Ramos (cell line): ENCODE measurements at regions not wholly inside any gene's neighbourhood (a gene's known extent, or its start where the extent isn't known, plus 50 kb on each side); places are given as distances from the start of the nearest gene placed in this dataset.

Source experiments
- in situ Hi-C: fragments of 300-500 bp; cut with MboI; formaldehyde crosslinking; loops from one replicate; pipeline ENCODE4 v1.14.3; 2022; ENCODE audit warnings: low sequenced_read_pairs; ENCODE audit not compliant: unreplicated experiment

DNA sequence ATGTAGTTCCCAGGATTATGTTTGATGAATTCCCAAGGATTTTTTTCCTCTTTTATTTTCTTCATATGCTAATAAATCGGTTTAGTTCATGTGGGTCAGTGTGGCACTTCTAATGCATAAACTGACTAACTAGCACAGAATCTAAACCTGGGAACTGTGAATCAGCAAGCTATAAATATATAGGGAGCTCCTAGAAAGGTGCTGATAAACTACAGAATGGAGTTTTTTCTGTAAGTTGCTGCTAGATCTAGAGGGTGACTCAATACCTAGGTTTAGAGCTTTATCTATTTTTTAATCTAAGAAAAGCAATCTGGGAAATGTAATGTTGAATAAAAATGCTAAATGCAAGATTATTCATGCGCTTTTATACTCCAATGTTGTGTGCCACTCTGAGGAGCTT lies 118.8 kb upstream of the PTCHD4 start:
- in situ Hi-C loops, result no loop called here

DNA sequence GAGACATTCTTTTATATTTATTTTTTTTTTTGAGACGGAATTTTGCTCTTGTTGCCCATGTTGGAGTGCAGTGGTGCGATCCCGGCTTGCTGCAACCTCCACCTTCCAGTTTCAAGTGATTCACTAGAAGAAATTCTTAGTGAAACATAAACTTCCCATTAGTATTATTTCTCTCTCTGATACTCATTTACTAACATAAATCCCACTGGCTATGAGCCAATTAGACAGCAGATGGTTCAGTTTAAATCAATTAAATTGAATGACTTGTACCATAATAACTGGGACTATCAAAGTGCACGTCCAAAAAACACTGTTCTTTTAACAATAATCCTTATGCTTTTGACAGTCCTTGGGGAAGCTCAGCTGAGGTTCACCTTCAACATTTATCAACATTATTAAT lies 111.2 kb upstream of the PTCHD4 start:
- in situ Hi-C loops, result no loop called here

DNA sequence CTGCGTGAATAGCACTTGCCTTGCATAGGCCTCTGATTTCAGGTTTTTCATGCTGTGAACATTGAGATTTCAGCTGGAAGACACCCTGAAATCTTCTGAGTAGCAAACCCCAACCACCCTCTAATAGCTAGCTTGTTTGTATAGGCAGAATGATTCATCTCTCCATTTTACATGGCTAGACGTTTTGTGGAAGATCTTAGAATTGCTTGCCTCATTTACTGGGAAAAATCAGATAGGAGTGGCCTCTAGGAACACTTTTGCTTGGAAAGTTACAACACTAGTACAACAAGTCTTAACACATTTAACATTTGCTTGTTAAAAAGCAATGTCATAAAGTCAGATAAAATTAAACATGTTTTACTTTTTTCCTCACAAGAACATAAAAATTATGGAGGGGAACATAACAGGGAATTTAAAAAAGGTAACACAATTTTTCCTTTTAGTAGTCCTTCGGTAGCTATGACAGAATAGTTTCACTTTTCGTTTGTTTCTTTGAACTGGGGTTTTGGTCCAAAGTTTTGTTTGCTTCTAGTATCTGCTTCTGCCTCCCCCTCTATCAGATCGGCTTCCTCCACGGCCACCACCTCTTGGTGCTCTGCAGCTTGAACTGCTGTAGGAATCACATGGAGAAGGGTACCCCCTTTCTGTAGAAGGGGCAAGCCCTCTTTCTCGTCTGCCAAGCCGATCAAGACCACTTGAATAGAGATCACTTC lies 102.2 kb upstream of the PTCHD4 start:
- in situ Hi-C loops, result no loop called here

DNA sequence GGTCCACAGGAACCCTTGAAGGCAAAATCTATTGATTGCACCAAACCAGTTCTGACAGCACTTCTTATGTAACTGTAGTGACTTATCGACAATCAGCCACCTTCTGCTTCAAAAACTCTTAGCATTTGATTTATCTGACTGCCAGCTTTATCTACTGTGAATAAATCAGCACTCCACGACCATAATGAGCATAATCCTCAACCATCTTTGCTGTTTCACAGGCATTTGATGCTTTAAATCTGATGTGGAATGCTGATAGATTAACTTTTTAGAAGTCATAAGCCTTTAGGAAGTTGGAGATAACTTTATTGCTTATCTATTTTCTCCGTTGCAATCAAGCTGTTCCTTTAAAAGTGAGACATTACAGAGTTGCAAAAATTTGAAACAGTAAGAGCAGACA lies 101.5 kb upstream of the PTCHD4 start:
- in situ Hi-C loops, result no loop called here

DNA sequence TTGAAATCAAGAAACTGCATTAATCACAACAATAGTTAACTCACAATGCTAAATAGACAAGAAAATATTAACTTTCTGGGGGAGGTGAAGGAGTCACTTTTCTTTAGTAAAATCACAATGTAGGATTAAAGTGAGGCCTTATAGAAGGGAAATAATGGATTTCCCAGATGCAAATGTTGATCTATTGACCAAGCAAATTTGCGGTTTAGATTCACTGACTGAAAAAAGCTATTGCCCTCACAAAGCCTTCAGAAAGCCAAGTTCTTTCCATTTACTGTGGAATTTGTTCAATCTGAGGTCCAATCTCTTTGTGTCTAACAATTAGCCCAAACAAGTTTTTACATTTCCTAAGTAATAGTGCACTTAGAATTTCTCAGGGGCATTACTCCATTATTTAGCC lies 95.1 kb upstream of the PTCHD4 start:
- in situ Hi-C loops, result no loop called here

DNA sequence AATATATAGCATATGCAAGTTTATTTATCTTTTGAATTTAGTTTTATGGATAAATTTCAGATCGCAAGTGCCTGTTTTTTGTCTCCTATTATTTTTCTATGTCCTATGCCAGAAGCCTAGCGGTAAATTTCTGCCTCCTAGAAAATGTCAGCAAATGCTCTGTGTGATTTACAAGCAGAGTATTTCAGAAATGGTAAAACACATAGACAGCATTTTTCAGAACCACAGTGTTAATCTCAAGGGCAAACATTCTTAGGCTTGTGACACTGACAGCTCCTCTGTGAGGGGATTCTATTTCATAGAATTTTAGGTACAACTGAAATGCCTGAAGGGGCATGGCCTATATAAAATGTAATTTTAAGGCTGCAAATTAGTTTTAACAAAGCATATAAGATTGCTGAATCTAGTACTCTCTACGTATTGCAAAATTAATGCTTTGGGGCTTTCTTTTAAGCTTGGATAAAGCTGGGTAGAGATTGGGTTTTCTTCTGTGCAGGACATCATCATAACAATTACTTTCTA lies 89.9 kb upstream of the PTCHD4 start:
- in situ Hi-C loops, result no loop called here

DNA sequence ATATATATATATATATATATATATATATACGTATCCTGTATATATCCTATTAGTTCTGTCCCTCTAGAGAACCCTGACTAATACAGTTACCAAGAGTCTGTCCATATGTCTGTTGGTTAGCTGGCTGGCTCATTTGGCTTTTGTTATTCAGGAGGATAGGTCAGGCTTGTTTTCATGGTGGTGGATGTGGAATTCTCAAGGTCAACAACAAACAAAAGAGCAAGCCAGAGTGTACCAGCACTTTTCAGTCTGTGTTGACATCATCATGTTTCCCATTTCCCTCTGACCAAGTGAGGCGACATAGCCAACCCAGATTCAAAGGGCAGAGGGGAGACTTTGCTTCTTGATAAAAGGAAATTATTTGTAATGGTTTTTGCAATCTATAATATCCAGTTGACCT lies 88.5 kb upstream of the PTCHD4 start:
- in situ Hi-C loops, result no loop called here

DNA sequence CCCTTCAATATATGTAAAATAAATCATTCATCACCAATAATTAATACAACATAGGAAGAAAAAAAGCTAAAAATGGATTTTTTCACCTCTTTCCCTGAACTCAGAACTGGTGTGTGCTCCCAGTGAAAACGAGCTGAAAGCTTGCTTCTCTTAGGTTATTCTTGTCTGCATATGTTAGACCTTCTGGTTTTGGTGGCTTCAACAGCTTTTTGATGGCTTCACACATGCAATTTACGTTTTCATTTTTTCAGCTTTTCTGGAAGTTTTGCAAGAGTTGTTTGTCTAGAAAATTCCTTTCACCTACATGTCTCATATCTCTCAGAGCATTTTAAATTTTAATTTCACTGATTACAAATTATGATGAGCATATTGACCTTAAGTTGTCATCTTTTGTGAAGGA lies 86.9 kb upstream of the PTCHD4 start:
- in situ Hi-C loops, result no loop called here

DNA sequence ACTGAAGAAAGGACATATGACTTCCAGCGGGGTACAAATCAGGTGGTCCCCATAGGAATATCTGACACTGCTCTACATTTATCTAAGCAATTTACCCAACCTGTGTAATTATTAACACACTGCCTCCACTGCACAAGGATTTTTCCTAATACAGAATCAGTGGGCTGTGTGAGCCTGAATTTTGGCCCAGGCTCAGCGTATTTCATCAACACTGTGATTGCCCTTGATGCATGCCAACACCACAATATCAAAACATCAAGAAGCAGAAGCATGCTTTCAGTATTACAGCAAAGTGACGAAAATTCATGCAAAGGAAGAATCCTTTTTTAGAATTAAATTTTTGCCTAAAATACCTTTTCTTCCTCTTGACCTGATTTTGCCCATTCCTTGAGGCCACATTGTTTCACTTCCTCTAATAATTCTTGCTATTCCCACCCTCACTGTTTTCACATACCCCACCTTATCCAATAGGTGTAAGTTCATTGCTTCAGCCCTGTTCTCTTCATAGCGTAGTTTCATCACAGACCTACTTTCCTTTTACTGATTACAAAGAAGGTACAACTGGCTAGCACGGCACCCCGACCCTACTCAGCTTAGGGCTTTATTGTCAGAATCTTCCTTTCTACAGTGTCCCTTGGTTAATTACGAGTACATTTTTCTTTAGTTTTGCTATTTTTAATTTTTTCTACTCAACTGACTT lies 83.7 kb upstream of the PTCHD4 start:
- in situ Hi-C loops, result no loop called here

DNA sequence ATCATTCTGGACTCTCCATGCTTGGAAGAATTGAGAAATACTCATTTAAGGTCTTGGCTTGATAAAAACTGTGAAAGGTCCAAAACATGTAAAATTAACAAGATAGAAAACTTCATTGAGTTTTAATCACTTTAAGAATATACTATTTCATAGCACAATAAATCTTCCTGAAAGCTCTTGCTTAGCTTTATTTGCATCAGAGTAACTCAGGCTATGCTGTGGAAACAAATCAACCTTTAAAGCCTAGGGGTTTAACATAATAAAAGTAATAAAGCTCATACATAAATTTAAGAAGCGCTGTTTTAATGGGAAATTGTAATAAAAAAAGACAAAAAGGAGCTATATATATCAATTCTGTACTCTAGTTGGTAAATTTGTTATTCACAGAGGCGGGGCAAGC lies 77.2 kb upstream of the PTCHD4 start:
- in situ Hi-C loops, result no loop called here

DNA sequence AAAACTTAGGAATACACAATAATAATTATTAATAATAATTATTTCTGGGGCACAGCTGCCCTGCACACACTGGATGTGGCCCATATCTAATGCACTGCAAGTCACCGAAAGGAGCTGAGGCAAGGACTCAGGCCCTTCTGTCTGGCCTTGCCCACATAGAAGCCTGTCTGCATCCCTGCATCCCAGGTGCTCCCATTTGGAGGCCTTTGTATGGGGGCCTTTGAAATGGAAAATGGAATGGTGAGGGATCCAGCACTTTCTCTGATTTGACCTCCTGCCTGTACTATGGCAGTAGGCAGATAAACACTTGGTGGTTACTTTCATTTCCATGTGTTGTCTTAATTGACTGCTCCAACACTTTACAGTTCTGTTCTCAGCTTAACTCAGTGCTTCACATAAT lies 75.7 kb upstream of the PTCHD4 start:
- in situ Hi-C loops, result no loop called here

DNA sequence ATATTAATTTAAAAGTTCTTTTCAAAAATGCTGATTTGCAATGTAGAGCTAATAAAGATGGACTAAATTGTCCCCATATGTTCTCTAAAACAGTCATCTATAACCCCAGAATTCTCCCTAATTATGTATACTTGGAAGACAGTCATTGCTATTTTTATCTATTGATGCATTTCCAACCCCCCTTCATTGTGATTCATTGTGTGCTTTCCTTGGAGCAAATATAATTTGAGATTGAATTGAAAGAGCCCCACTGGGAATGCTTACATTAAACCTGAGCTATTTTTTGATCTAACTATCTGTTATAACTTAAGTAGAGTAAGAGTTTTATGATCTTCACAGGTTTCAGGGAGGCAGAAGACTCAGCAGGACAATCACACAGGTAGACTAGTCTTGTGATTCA lies 73.7 kb upstream of the PTCHD4 start:
- in situ Hi-C loops, result no loop called here

DNA sequence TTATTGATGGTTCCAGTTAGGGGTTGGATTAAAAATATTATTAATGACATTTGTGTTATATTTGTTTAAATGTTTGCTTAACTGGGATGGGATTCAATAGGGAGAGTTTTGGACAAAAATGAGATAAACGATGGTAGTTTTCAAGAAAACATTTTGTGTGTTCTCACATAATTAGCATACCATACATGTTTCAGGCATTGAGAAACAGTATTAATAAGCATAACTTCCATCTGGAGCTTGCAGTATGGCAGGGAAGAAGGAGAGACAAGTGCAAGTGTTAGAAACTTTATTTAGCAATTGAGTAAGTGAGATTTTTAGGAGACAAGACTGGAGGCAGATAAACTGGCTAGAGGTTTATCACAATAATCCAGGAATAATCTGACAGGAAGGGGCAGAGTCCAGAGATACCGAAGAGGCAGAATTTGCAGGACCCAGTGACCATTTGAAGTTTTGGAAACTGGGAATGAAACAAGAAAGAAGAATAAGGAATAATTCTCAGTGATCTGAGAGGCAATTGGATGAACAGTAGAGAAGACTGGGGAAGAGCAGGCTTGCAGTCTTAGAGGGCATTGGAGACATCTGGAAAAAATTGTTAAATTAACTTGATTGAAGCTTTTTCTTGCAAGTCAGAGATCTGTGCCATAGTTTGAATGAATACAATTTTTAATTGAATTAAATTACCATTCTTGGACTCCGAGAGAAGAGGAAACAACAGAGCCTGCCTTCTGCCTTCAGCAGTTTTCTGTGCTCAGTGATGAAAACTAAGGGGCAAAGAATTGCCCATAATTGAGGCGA lies 73.0 kb upstream of the PTCHD4 start:
- in situ Hi-C loops, result no loop called here

DNA sequence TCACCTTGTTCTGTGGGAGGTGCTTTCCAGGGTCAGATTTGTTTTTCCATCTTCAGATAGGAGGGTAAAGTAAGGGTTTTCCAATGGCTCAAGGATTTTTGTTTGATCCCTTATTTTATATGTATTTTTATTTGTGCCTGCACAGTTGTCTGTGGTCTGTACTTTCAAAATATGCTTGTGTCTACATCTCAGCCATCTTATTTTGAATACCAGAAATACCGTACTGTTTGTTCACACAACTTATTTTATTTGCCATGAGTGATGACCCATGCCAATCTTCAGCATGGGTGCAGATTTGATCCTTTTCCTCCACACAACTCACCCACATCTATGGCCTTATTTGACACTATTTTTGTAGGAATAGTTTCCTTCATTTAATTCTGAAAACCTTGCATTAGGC lies 72.2 kb upstream of the PTCHD4 start:
- in situ Hi-C loops, result no loop called here

DNA sequence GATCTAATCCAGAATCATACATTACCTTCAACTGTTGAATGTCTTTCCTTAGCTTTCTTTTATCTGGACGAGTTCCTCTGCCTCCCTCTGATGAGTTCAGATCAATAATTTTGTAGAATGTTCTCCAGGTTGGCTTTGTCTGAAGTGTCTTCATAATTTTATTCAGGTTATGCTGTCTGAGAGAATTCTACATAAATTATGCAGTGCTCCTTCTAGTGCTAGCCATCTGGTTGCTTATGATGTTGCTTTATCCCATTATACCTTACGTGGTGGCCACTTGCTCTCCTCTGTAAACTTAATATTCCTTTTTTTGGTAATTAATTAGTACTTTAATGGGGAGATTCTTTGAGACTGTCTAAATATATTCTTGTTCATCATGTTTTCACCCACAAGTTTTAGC lies 67.7 kb upstream of the PTCHD4 start:
- in situ Hi-C loops, result no loop called here

DNA sequence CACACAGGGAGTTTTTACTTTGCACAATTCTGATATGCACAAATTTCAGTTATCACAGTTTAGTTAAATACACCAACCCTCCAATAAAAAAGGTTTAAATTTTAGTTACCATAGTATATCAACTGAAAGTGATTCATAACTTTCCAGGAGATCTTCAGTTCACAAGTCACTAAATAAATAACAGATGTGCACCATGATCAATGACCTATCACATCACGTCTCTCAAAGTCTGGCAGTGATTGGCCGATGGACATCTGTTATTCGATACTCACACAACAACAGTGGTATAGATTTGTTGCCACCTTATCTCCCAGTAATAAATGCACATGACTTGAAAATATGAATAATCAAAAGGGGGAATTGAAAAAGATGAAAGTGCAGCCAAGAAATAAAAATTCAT lies 66.8 kb upstream of the PTCHD4 start:
- in situ Hi-C loops, result no loop called here

DNA sequence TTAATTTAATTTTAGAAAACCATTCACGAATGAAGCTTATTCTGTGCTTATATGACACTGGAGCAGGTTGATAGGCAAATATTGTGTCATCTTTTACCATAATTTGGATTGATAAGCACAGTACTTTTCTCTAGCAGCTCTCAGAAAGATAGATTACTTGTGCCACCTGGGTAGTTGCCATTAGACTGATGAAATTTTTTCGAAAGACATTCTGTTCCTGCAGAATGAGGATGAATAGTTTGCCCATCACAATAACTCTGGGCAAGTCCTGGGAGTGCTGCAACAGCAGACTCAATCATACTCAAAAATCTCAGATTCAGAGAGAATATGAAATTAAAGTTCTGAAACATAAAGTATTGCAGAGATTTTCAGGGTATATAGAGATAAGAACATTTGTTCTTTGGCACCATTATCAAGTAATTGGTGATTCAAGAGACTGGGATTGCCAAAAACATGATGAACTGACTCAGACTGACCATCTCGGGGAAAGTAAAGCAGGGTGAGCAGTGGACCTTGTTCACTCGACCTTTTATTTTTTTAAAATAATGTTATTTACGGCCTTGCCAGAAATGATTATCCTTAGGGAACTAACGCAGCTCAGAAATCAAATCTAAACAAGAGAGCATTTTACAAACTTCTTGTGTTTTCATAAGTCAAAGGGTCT lies 65.8 kb upstream of the PTCHD4 start:
- in situ Hi-C loops, result no loop called here

DNA sequence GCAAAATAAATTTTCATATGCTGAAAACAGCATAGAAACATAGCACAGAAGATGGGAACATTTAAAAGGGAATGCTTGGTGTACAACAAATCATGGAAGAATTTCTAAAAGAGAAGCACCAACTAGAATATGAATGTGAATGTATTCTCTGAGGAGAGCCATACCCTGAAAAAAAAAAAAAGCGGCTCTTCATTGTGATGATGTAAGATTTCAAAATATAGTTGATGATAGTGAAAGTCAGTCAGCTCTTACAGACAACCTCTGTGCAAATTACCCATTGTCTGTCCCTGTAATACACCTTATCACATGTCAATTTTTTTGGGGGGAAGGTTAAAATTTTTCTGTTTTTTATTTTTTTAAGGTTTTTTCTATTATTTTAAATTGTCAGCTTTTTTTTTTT lies 58.6 kb upstream of the PTCHD4 start:
- in situ Hi-C loops, result no loop called here
